ENCODE measurements at regions not wholly inside any gene's neighbourhood (a gene's known extent, or its start where the extent isn't known, plus 50 kb on each side); places are given as distances from the start of the nearest gene placed in this dataset.
"Not testable (repeated sequence)": the region's sequence is repeated elsewhere in the genome, so short reads cannot be mapped to it uniquely, and the experiment has no call there.

GRCh38 chr12:125983784-125984500 lies 918.7 kb downstream of the AACS start:
- no peak for DNase-seq (ENCODE audit: low read depth in 2 of 2)

GRCh38 chr12:125988545-125988944 lies 923.3 kb downstream of the AACS start:
- DNase-seq (ENCODE audit: low read depth in 2 of 2): no peak

GRCh38 chr12:125989696-125990095 lies 924.5 kb downstream of the AACS start:
- DNase-seq (ENCODE audit: low read depth in 2 of 2): no peak

- no peak for DNase-seq (ENCODE audit: low read depth in 2 of 2)
These were observed 931.2 kb downstream of the AACS start for GRCh38 chr12:125996443-125996842.

- no peak for DNase-seq (ENCODE audit: low read depth in 2 of 2)
These were observed 934.4 kb downstream of the AACS start for GRCh38 chr12:125999628-126000027.

GRCh38 chr12:126019385-126019784 lies 954.1 kb downstream of the AACS start:
- DNase-seq (ENCODE audit: low read depth in 2 of 2): no peak

GRCh38 chr12:126021675-126022074 lies 956.4 kb downstream of the AACS start:
- no peak for DNase-seq (ENCODE audit: low read depth in 2 of 2)

- DNase-seq (ENCODE audit: low read depth in 2 of 2): no peak
These were observed 962.6 kb downstream of the AACS start for GRCh38 chr12:126027825-126028224.

GRCh38 chr12:126030573-126030972 lies 965.3 kb downstream of the AACS start:
- no peak for DNase-seq (ENCODE audit: low read depth in 2 of 2)

GRCh38 chr12:126033751-126034150 lies 968.5 kb downstream of the AACS start:
- no peak for DNase-seq (ENCODE audit: low read depth in 2 of 2)

GRCh38 chr12:126036348-126036747 lies 971.1 kb downstream of the AACS start:
- no peak for DNase-seq (ENCODE audit: low read depth in 2 of 2)

- no peak for DNase-seq (ENCODE audit: low read depth in 2 of 2)
These were observed 973.2 kb downstream of the AACS start for GRCh38 chr12:126038434-126038833.

GRCh38 chr12:126040307-126040706 lies 975.1 kb downstream of the AACS start:
- no peak for DNase-seq (ENCODE audit: low read depth in 2 of 2)

GRCh38 chr12:126042286-126042685 lies 977.1 kb downstream of the AACS start:
- DNase-seq (ENCODE audit: low read depth in 2 of 2): no peak

GRCh38 chr12:126049501-126049900 lies 984.3 kb downstream of the AACS start:
- DNase-seq (ENCODE audit: low read depth in 2 of 2): not testable (repeated sequence)

GRCh38 chr12:126051611-126052107 lies 986.4 kb downstream of the AACS start:
- no peak for DNase-seq (ENCODE audit: low read depth in 2 of 2)

- DNase-seq (ENCODE audit: low read depth in 2 of 2): no peak
These were observed 990.3 kb downstream of the AACS start for GRCh38 chr12:126055521-126055920.

GRCh38 chr12:126061777-126062176 lies 996.5 kb downstream of the AACS start:
- DNase-seq (ENCODE audit: low read depth in 2 of 2): no peak

GRCh38 chr12:126064028-126064427 lies 998.8 kb downstream of the AACS start:
- no peak for DNase-seq (ENCODE audit: low read depth in 2 of 2)

GRCh38 chr12:126067626-126068329 lies 1002.5 kb downstream of the AACS start:
- no peak for DNase-seq (ENCODE audit: low read depth in 2 of 2)

- DNase-seq (ENCODE audit: low read depth in 2 of 2): peak; percentile 17 to 56
These were observed 1004.4 kb downstream of the AACS start for GRCh38 chr12:126069549-126070165.

- DNase-seq (ENCODE audit: low read depth in 2 of 2): no peak
These were observed 1011.3 kb downstream of the AACS start for GRCh38 chr12:126076515-126076914.

- DNase-seq (ENCODE audit: low read depth in 2 of 2): no peak
These were observed 1018.7 kb downstream of the AACS start for GRCh38 chr12:126083926-126084325.
